GM23338 (cell line): ENCODE measurements at regions not wholly inside any gene's neighbourhood (a gene's known extent, or its start where the extent isn't known, plus 50 kb on each side); places are given as distances from the start of the nearest gene placed in this dataset.

ENCODE experiments used
- ATAC-seq: fragments of 200-7000 bp; cut with Tn5 transposase; 3 replicates; pipeline ENCODE4 v1.9.1; 2020
- DNase-seq: peaks from one replicate; pipeline ENCODE4 v3.0.0-alpha.2; 2015; ENCODE audit warnings: low spot score
- H2AFZ ChIP-seq: fragments of 200-600 bp; sonication (generic); 2 replicates; pipeline ENCODE4 v1.8.0; 2016; ENCODE audit warnings: antibody characterized with exemption, mild to moderate bottlenecking, moderate library complexity
- H3F3A ChIP-seq: fragments of 200-600 bp; sonication (generic); replicated peaks from 2 replicates; pipeline ENCODE4 v1.8.0; 2017; ENCODE audit warnings: antibody characterized with exemption, mixed run types, low read depth
- H3K27ac ChIP-seq: fragments of 200-600 bp; sonication (generic); 2 replicates; pipeline ENCODE4 v1.6.1; 2016; ENCODE audit warnings: low read depth
- H3K27me3 ChIP-seq: fragments of 200-600 bp; sonication (generic); 2 replicates; pipeline ENCODE4 v1.8.0; 2016; ENCODE audit warnings: mild to moderate bottlenecking, mixed run types, moderate library complexity; ENCODE audit not compliant: insufficient read depth
- H3K36me3 ChIP-seq: fragments of 200-600 bp; sonication (generic); 2 replicates; pipeline ENCODE4 v1.8.0; 2016; ENCODE audit warnings: mild to moderate bottlenecking; ENCODE audit not compliant: insufficient read depth
- H3K4me1 ChIP-seq: fragments of 200-600 bp; sonication (generic); 2 replicates; pipeline ENCODE4 v1.8.0; 2016; ENCODE audit warnings: mild to moderate bottlenecking, moderate library complexity; ENCODE audit not compliant: insufficient read depth
- H3K4me2 ChIP-seq: fragments of 200-600 bp; sonication (generic); 2 replicates; pipeline ENCODE4 v1.7.1; 2017; ENCODE audit warnings: mixed run types
- H3K4me3 ChIP-seq: fragments of 200-600 bp; sonication (generic); 2 replicates; pipeline ENCODE4 v1.6.1; 2016; ENCODE audit warnings: mixed run types
- H3K79me2 ChIP-seq: fragments of 200-600 bp; sonication (generic); replicated peaks from 2 replicates; pipeline ENCODE4 v1.8.0; 2017; ENCODE audit warnings: mild to moderate bottlenecking; ENCODE audit not compliant: insufficient read depth
- H3K9me2 ChIP-seq: fragments of 200-600 bp; sonication (generic); 2 replicates; pipeline ENCODE4 v1.8.0; 2017; ENCODE audit not compliant: insufficient read depth
- H4K20me1 ChIP-seq: fragments of 200-600 bp; sonication (generic); replicated peaks from 2 replicates; pipeline ENCODE4 v1.8.0; 2017; ENCODE audit warnings: mild to moderate bottlenecking; ENCODE audit not compliant: insufficient read depth
- H3K27ac Mint-ChIP-seq: 2 replicates; pipeline ENCODE4 v1.8.0; 2020; ENCODE audit warnings: inconsistent platforms, mild to moderate bottlenecking, moderate library complexity, mixed read lengths
- H3K27me3 Mint-ChIP-seq: 3 replicates; pipeline ENCODE4 v1.8.0; 2022; ENCODE audit warnings: low read depth, mild to moderate bottlenecking, moderate library complexity, mixed read lengths, inconsistent platforms; ENCODE audit not compliant: insufficient read depth, poor library complexity
- H3K36me3 Mint-ChIP-seq: 3 replicates; pipeline ENCODE4 v1.8.0; 2021; ENCODE audit warnings: low read depth, mild to moderate bottlenecking, inconsistent platforms, moderate library complexity, mixed read lengths
- H3K4me1 Mint-ChIP-seq: 3 replicates; pipeline ENCODE4 v1.8.0; 2020; ENCODE audit warnings: mild to moderate bottlenecking, inconsistent platforms, mixed read lengths
- H3K4me3 Mint-ChIP-seq: 3 replicates; pipeline ENCODE4 v1.8.0; 2021; ENCODE audit warnings: moderate library complexity, mild to moderate bottlenecking, inconsistent platforms, mixed read lengths
- H3K9me3 Mint-ChIP-seq: 3 replicates; pipeline ENCODE4 v1.8.0; 2020; ENCODE audit warnings: moderate library complexity, mild to moderate bottlenecking, inconsistent platforms, mixed read lengths
- CREB1 ChIP-seq: fragments of 250-450 bp; sonication (Bioruptor Pico); IDR thresholded peaks from 2 replicates; pipeline ENCODE4 v1.5.0; 2020; ENCODE audit warnings: low read depth, mild to moderate bottlenecking, moderate library complexity
- NANOG ChIP-seq: IDR thresholded peaks from 2 replicates; pipeline ENCODE4 v1.6.1; 2016; ENCODE audit warnings: antibody characterized with exemption, borderline replicate concordance
- POLR2AphosphoS5 ChIP-seq: IDR thresholded peaks from 2 replicates; pipeline ENCODE4 v1.6.1; 2016; ENCODE audit warnings: antibody characterized with exemption, low read depth
- STAT1 ChIP-seq: IDR thresholded peaks from one replicate; pipeline ENCODE4 v1.6.1; 2016; ENCODE audit warnings: antibody characterized with exemption; ENCODE audit not compliant: unreplicated experiment
- TF ChIP-seq, protein P1 (sequence below): fragments of 250-450 bp; sonication (Bioruptor Pico); IDR thresholded peaks from 2 replicates; pipeline ENCODE4 v1.5.0; 2020; ENCODE audit warnings: mild to moderate bottlenecking, moderate library complexity
- TF ChIP-seq, protein P2 (sequence below): IDR thresholded peaks from one replicate; pipeline ENCODE4 v1.6.1; 2018; ENCODE audit warnings: antibody characterized with exemption; ENCODE audit not compliant: unreplicated experiment

DNA sequence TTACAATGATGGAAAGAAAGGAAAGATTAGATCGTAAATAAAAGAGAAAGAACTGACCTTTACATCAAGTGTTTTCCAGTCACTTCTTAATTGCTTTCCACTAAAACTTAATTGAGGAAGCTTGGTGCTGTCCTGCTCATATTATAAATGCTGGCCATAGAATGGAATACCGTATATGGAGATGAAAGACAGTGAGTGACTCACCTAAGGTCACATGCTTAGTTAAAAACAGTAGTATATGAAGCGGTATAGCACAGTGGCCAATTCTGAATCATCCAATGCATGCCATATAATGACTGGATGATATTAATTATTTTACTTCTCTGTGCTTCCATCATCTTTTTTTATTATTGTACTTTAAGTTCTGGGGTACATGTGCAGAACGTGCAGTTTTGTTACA lies 482.4 kb upstream of the SGCD start (continued):
- TF ChIP-seq, protein P1, sequence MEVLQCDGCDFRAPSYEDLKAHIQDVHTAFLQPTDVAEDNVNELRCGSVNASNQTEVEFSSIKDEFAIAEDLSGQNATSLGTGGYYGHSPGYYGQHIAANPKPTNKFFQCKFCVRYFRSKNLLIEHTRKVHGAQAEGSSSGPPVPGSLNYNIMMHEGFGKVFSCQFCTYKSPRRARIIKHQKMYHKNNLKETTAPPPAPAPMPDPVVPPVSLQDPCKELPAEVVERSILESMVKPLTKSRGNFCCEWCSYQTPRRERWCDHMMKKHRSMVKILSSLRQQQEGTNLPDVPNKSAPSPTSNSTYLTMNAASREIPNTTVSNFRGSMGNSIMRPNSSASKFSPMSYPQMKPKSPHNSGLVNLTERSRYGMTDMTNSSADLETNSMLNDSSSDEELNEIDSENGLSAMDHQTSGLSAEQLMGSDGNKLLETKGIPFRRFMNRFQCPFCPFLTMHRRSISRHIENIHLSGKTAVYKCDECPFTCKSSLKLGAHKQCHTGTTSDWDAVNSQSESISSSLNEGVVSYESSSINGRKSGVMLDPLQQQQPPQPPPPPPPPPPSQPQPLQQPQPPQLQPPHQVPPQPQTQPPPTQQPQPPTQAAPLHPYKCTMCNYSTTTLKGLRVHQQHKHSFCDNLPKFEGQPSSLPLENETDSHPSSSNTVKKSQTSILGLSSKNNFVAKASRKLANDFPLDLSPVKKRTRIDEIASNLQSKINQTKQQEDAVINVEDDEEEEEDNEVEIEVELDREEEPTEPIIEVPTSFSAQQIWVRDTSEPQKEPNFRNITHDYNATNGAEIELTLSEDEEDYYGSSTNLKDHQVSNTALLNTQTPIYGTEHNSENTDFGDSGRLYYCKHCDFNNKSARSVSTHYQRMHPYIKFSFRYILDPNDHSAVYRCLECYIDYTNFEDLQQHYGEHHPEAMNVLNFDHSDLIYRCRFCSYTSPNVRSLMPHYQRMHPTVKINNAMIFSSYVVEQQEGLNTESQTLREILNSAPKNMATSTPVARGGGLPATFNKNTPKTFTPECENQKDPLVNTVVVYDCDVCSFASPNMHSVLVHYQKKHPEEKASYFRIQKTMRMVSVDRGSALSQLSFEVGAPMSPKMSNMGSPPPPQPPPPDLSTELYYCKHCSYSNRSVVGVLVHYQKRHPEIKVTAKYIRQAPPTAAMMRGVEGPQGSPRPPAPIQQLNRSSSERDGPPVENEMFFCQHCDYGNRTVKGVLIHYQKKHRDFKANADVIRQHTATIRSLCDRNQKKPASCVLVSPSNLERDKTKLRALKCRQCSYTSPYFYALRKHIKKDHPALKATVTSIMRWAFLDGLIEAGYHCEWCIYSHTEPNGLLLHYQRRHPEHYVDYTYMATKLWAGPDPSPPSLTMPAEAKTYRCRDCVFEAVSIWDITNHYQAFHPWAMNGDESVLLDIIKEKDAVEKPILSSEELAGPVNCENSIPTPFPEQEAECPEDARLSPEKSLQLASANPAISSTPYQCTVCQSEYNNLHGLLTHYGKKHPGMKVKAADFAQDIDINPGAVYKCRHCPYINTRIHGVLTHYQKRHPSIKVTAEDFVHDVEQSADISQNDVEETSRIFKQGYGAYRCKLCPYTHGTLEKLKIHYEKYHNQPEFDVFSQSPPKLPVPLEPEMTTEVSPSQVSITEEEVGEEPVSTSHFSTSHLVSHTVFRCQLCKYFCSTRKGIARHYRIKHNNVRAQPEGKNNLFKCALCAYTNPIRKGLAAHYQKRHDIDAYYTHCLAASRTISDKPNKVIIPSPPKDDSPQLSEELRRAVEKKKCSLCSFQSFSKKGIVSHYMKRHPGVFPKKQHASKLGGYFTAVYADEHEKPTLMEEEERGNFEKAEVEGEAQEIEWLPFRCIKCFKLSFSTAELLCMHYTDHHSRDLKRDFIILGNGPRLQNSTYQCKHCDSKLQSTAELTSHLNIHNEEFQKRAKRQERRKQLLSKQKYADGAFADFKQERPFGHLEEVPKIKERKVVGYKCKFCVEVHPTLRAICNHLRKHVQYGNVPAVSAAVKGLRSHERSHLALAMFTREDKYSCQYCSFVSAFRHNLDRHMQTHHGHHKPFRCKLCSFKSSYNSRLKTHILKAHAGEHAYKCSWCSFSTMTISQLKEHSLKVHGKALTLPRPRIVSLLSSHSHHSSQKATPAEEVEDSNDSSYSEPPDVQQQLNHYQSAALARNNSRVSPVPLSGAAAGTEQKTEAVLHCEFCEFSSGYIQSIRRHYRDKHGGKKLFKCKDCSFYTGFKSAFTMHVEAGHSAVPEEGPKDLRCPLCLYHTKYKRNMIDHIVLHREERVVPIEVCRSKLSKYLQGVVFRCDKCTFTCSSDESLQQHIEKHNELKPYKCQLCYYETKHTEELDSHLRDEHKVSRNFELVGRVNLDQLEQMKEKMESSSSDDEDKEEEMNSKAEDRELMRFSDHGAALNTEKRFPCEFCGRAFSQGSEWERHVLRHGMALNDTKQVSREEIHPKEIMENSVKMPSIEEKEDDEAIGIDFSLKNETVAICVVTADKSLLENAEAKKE (CRISPR knock-in tag), result no peak
- TF ChIP-seq POLR2AphosphoS5, result no peak
- TF ChIP-seq, protein P2, sequence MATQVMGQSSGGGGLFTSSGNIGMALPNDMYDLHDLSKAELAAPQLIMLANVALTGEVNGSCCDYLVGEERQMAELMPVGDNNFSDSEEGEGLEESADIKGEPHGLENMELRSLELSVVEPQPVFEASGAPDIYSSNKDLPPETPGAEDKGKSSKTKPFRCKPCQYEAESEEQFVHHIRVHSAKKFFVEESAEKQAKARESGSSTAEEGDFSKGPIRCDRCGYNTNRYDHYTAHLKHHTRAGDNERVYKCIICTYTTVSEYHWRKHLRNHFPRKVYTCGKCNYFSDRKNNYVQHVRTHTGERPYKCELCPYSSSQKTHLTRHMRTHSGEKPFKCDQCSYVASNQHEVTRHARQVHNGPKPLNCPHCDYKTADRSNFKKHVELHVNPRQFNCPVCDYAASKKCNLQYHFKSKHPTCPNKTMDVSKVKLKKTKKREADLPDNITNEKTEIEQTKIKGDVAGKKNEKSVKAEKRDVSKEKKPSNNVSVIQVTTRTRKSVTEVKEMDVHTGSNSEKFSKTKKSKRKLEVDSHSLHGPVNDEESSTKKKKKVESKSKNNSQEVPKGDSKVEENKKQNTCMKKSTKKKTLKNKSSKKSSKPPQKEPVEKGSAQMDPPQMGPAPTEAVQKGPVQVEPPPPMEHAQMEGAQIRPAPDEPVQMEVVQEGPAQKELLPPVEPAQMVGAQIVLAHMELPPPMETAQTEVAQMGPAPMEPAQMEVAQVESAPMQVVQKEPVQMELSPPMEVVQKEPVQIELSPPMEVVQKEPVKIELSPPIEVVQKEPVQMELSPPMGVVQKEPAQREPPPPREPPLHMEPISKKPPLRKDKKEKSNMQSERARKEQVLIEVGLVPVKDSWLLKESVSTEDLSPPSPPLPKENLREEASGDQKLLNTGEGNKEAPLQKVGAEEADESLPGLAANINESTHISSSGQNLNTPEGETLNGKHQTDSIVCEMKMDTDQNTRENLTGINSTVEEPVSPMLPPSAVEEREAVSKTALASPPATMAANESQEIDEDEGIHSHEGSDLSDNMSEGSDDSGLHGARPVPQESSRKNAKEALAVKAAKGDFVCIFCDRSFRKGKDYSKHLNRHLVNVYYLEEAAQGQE, result no peak

DNA sequence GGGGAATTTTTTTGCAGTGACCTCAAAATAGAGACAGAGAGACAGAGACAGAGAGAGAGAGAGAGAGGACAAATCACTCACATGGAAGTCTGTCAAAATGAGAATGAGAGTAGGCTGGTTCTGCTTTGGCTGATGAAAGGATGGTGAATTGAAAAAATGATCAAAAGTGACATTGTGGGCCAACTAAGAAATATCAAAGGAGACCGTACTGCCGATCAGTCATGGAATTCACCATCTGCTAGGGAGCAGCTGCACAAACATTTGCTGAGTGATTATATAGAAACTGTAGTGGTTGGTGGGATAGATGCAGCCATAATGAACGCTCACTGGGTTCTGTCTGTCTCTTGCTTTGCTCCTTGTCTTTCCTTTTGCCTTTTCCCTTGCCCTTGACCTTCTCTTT lies 476.6 kb upstream of the SGCD start:
- Histone ChIP-seq H3K79me2 (no peaks in the 10 kb centered on the region), H3K4me2 (no peak overlapping the region), H3K4me1 (peaks cover 4% of the 10 kb centered on the region; the same call in 1 of the 2 replicates), H3K27me3 (no peaks in the 10 kb centered on the region), H3K9me2 (no peaks in the 10 kb centered on the region), H4K20me1 (no peaks in the 10 kb centered on the region), H3K27ac (no peak overlapping the region), H3K4me3 (no peak overlapping the region), H2AFZ (no peak overlapping the region), H3F3A (no peaks in the 10 kb centered on the region), H3K36me3 (no peaks in the 10 kb centered on the region)
- DNase-seq (no peak), ATAC-seq (no peak)
- Mint-ChIP-seq H3K27me3 (peaks cover 2% of the 10 kb centered on the region), H3K27ac (no peak overlapping the region; the same call in 1 of the 2 replicates), H3K9me3 (no peaks in the 10 kb centered on the region), H3K36me3 (no peaks in the 10 kb centered on the region), H3K4me1 (peaks cover 5% of the 10 kb centered on the region; the same call in 2 of the 3 replicates), H3K4me3 (no peak overlapping the region)
- no peak for TF ChIP-seq CREB1 (CRISPR knock-in tag)
- no peak for TF ChIP-seq STAT1
- no peak for TF ChIP-seq NANOG
- TF ChIP-seq, protein P1 (CRISPR knock-in tag), result no peak
- no peak for TF ChIP-seq POLR2AphosphoS5
